OCI-LY3 (cell line): ENCODE measurements at regions not wholly inside any gene's neighbourhood (a gene's known extent, or its start where the extent isn't known, plus 50 kb on each side); places are given as distances from the start of the nearest gene placed in this dataset.

Source experiments
- CTCF ChIP-seq: fragments of 200-600, 300-600 bp; sonication (generic); IDR thresholded peaks from 2 replicates; pipeline ENCODE4 v1.5.1; 2014; ENCODE audit warnings: antibody characterized with exemption, low read length, low read depth
- EZH2phosphoT487 ChIP-seq: fragments of 200-600 bp; shearing (Covaris generic); IDR thresholded peaks from 2 replicates; pipeline ENCODE4 v1.6.1; 2018; ENCODE audit warnings: antibody characterized with exemption, mixed run types, low read depth

GRCh38 chrX:40277672-40278071, 179.9 kb upstream of the BCOR start:
- no peak for TF ChIP-seq CTCF
- TF ChIP-seq EZH2phosphoT487 = no peak
